ENCODE measurements at regions not wholly inside any gene's neighbourhood (a gene's known extent, or its start where the extent isn't known, plus 50 kb on each side); places are given as distances from the start of the nearest gene placed in this dataset.

DNA sequence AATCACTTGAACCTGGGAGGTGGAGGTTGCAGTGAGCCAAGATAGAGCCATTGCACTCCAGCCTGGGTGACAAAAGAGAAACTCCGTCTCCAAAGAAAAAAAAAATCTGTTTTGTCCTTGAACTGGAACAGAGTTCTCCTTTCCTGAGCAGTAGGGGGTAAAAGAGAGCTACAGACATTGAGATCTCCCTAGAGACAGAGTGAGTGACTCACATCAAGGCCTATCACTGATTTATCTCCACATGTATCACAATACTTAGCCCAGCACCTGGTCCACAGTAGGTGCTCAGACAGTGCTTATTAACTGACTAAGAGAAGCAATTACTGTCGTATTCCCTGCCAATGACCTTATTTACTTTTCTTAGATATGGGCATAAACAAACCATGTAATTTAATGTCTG is 354.1 kb upstream of the C1orf87 start:
- Histone ChIP-seq H3K23ac (ENCODE audit: low read depth, low read length, poor library complexity) (no peak overlapping the region), H2BK12ac (ENCODE audit: low read length) (no peak overlapping the region), H3K9ac (ENCODE audit: low read depth, low read length, poor library complexity) (no peak overlapping the region), H2AFZ (ENCODE audit: low read length) (no peak overlapping the region), H2BK15ac (ENCODE audit: low read length) (no peak overlapping the region), H3K9me3 (replicated peaks in 1 of 2; ENCODE audit: control insufficient read depth in 2 of 2, insufficient read depth in 1 of 2, low read depth in 1 of 2, low read length in 2 of 2) (peaks cover 0 to 2% of the 10 kb centered on the region in 2 donors), H2BK120ac (ENCODE audit: low read depth, low read length) (no peak overlapping the region), H4K8ac (ENCODE audit: low read depth, low read length) (no peak overlapping the region), H3K4me3 (ENCODE audit: low read length in 2 of 2) (no peak overlapping the region), H4K91ac (ENCODE audit: low read depth, low read length, poor library complexity) (no peak overlapping the region), H2BK5ac (ENCODE audit: low read length) (no peak overlapping the region), H3K4me2 (ENCODE audit: insufficient read depth, low read length, poor library complexity, severe bottlenecking) (no peak overlapping the region), H3K4ac (ENCODE audit: low read length) (no peak overlapping the region), H3K18ac (ENCODE audit: low read length) (no peak overlapping the region), H3K4me1 (ENCODE audit: control insufficient read depth in 2 of 2, insufficient read depth in 1 of 2, low read depth in 1 of 2, low read length in 2 of 2) (no peaks in the 10 kb centered on the region), H3K79me1 (ENCODE audit: low read depth, low read length) (no peaks in the 10 kb centered on the region), H3K36me3 (replicated peaks in 1 of 2; ENCODE audit: control insufficient read depth in 2 of 2, insufficient read depth in 2 of 2, low read length in 2 of 2) (no peaks in the 10 kb centered on the region), H3K27ac (replicated peaks; ENCODE audit: low read length) (no peak overlapping the region), H3K14ac (ENCODE audit: low read length) (no peak overlapping the region), H2AK5ac (ENCODE audit: low read depth, low read length) (no peak overlapping the region), H3K27me3 (ENCODE audit: control insufficient read depth in 3 of 3, insufficient read depth in 3 of 3, low read depth in 1 of 3, low read length in 3 of 3) (no peaks in the 10 kb centered on the region)
- WGBS, 2 donors (ENCODE audit: extremely low coverage in 2 of 2, insufficient read length in 2 of 2, insufficient replicate concordance in 1 of 2): no CpG with 5 or more reads among the region's 2 CpGs
- DNase-seq (ENCODE audit: low spot score): no peak

DNA sequence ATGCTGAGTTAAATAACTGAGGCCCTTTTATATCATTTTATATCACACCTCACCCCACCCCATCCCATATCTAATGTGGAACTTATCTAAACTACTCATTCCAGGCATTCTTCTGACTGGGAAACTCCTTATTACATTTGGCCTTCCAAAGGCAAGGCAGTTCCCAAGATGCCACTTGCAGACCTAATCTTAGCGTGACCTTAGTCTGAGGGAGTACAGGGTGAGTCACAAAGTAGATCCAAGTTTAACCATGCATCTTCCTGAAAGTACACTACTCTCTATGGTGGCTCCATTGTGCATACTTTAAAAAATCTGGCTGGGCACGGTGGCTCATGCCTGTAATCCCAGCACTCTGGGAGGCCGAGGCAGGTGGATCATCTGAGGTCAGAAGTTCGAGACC is 353.6 kb upstream of the C1orf87 start:
- Histone ChIP-seq H2AK5ac (ENCODE audit: low read depth, low read length) (no peak overlapping the region), H4K8ac (ENCODE audit: low read depth, low read length) (no peak overlapping the region), H3K79me1 (ENCODE audit: low read depth, low read length) (no peaks in the 10 kb centered on the region), H3K4me1 (ENCODE audit: control insufficient read depth in 2 of 2, insufficient read depth in 1 of 2, low read depth in 1 of 2, low read length in 2 of 2) (no peaks in the 10 kb centered on the region), H3K27me3 (ENCODE audit: control insufficient read depth in 3 of 3, insufficient read depth in 3 of 3, low read depth in 1 of 3, low read length in 3 of 3) (no peaks in the 10 kb centered on the region), H3K27ac (replicated peaks; ENCODE audit: low read length) (no peak overlapping the region), H2BK120ac (ENCODE audit: low read depth, low read length) (no peak overlapping the region), H3K4me2 (ENCODE audit: insufficient read depth, low read length, poor library complexity, severe bottlenecking) (no peak overlapping the region), H4K91ac (ENCODE audit: low read depth, low read length, poor library complexity) (no peak overlapping the region), H3K9me3 (replicated peaks in 1 of 2; ENCODE audit: control insufficient read depth in 2 of 2, insufficient read depth in 1 of 2, low read depth in 1 of 2, low read length in 2 of 2) (no peaks in the 10 kb centered on the region), H2BK15ac (ENCODE audit: low read length) (no peak overlapping the region), H3K14ac (ENCODE audit: low read length) (no peak overlapping the region), H2AFZ (ENCODE audit: low read length) (no peak overlapping the region), H3K23ac (ENCODE audit: low read depth, low read length, poor library complexity) (no peak overlapping the region), H3K18ac (ENCODE audit: low read length) (no peak overlapping the region), H3K36me3 (replicated peaks in 1 of 2; ENCODE audit: control insufficient read depth in 2 of 2, insufficient read depth in 2 of 2, low read length in 2 of 2) (no peaks in the 10 kb centered on the region), H2BK5ac (ENCODE audit: low read length) (no peak overlapping the region), H3K4me3 (ENCODE audit: low read length in 2 of 2) (no peak overlapping the region), H3K9ac (ENCODE audit: low read depth, low read length, poor library complexity) (no peak overlapping the region), H2BK12ac (ENCODE audit: low read length) (no peak overlapping the region), H3K4ac (ENCODE audit: low read length) (no peak overlapping the region)
- no peak for DNase-seq (ENCODE audit: low spot score)
- no CpG with 5 or more reads among the region's 4 CpGs for WGBS, 2 donors (ENCODE audit: extremely low coverage in 2 of 2, insufficient read length in 2 of 2, insufficient replicate concordance in 1 of 2)

DNA sequence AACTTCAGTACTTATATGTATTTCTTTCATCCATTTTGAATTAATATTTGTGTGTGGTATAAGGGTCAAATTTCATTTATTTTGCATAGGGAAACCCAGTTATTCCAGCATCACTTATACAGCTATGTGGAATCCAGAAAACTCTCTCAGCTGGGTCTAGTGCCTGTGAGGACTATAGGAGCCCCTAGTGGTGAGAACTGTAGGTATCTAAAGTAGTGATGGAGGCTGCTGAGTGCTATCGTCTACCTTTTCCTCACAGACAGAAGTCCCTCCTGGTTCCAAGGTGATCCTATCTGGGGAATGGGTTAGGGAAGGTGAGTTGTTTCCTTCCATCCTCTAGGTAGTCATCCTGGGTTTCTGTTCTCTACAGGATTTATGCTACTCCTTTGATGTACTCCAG is 352.0 kb upstream of the C1orf87 start:
- Histone ChIP-seq H3K23ac (ENCODE audit: low read depth, low read length, poor library complexity) (no peak overlapping the region), H4K8ac (ENCODE audit: low read depth, low read length) (no peak overlapping the region), H2AK5ac (ENCODE audit: low read depth, low read length) (no peak overlapping the region), H3K27me3 (ENCODE audit: control insufficient read depth in 3 of 3, insufficient read depth in 3 of 3, low read depth in 1 of 3, low read length in 3 of 3) (no peaks in the 10 kb centered on the region), H3K36me3 (replicated peaks in 1 of 2; ENCODE audit: control insufficient read depth in 2 of 2, insufficient read depth in 2 of 2, low read length in 2 of 2) (no peaks in the 10 kb centered on the region), H2BK15ac (ENCODE audit: low read length) (no peak overlapping the region), H2AFZ (ENCODE audit: low read length) (no peak overlapping the region), H3K4me3 (ENCODE audit: low read length in 2 of 2) (no peak overlapping the region), H3K4me1 (ENCODE audit: control insufficient read depth in 2 of 2, insufficient read depth in 1 of 2, low read depth in 1 of 2, low read length in 2 of 2) (no peaks in the 10 kb centered on the region), H4K91ac (ENCODE audit: low read depth, low read length, poor library complexity) (no peak overlapping the region), H2BK120ac (ENCODE audit: low read depth, low read length) (no peak overlapping the region), H3K9ac (ENCODE audit: low read depth, low read length, poor library complexity) (no peak overlapping the region), H3K4ac (ENCODE audit: low read length) (no peak overlapping the region), H3K27ac (replicated peaks; ENCODE audit: low read length) (no peak overlapping the region), H3K9me3 (replicated peaks in 1 of 2; ENCODE audit: control insufficient read depth in 2 of 2, insufficient read depth in 1 of 2, low read depth in 1 of 2, low read length in 2 of 2) (peaks cover 0 to 2% of the 10 kb centered on the region in 2 donors), H2BK5ac (ENCODE audit: low read length) (no peak overlapping the region), H3K18ac (ENCODE audit: low read length) (no peak overlapping the region), H2BK12ac (ENCODE audit: low read length) (no peak overlapping the region), H3K4me2 (ENCODE audit: insufficient read depth, low read length, poor library complexity, severe bottlenecking) (no peak overlapping the region), H3K79me1 (ENCODE audit: low read depth, low read length) (no peaks in the 10 kb centered on the region), H3K14ac (ENCODE audit: low read length) (no peak overlapping the region)
- DNase-seq (ENCODE audit: low spot score): no peak
- WGBS, 2 donors (ENCODE audit: extremely low coverage in 2 of 2, insufficient read length in 2 of 2, insufficient replicate concordance in 1 of 2): no CpG with 5 or more reads among the region's 1 CpG

DNA sequence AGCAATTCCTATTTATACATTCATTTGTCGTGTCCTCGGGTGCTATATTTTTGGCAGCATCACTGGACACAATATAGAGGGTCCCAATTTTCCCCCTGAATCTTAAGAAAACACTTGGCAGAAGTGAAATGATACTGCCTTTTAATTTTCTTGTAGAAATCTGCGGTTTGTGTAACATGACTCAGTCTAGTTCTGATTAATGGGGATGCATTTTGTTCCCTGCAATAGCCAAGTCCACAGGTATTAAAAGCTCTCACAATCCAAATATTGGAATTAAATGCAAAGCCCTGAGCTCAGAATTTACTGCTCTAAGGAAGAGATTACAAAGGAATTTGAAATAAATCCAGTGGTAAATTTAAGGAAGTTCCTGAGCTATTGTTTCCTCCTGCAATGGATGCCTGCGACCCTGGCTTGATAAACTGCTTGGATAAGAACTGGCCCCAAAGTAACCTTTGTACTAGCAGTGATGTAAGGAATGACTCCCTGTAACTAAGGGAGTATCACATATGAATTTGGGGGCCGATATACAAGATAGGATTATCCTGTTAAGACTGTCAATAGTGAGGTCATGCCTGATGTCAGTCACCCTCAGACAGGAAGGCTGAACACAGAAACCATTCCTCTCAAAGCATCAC is 349.7 kb upstream of the C1orf87 start:
- no peaks in the 10 kb centered on the region for H3K36me3 ChIP-seq (replicated peaks in 1 of 2; ENCODE audit: control insufficient read depth in 2 of 2, insufficient read depth in 2 of 2, low read length in 2 of 2)
- no peaks in the 10 kb centered on the region for H3K4me1 ChIP-seq (ENCODE audit: control insufficient read depth in 2 of 2, insufficient read depth in 1 of 2, low read depth in 1 of 2, low read length in 2 of 2)
- H3K4ac ChIP-seq (ENCODE audit: low read length): no peak overlapping the region
- H2BK5ac ChIP-seq (ENCODE audit: low read length): no peak overlapping the region
- peaks cover 0 to 2% of the 10 kb centered on the region in 2 donors for H3K9me3 ChIP-seq (replicated peaks in 1 of 2; ENCODE audit: control insufficient read depth in 2 of 2, insufficient read depth in 1 of 2, low read depth in 1 of 2, low read length in 2 of 2)
- no peak overlapping the region for H3K9ac ChIP-seq (ENCODE audit: low read depth, low read length, poor library complexity)
- no peak overlapping the region for H4K91ac ChIP-seq (ENCODE audit: low read depth, low read length, poor library complexity)
- no peak overlapping the region for H2BK12ac ChIP-seq (ENCODE audit: low read length)
- no peak overlapping the region for H3K14ac ChIP-seq (ENCODE audit: low read length)
- H2BK120ac ChIP-seq (ENCODE audit: low read depth, low read length): no peak overlapping the region
- H3K4me3 ChIP-seq (ENCODE audit: low read length in 2 of 2): no peak overlapping the region
- no peaks in the 10 kb centered on the region for H3K27me3 ChIP-seq (ENCODE audit: control insufficient read depth in 3 of 3, insufficient read depth in 3 of 3, low read depth in 1 of 3, low read length in 3 of 3)
- WGBS, 2 donors (ENCODE audit: extremely low coverage in 2 of 2, insufficient read length in 2 of 2, insufficient replicate concordance in 1 of 2): no CpG with 5 or more reads among the region's 5 CpGs
- H3K23ac ChIP-seq (ENCODE audit: low read depth, low read length, poor library complexity): no peak overlapping the region
- no peak for DNase-seq (ENCODE audit: low spot score)
- no peak overlapping the region for H3K18ac ChIP-seq (ENCODE audit: low read length)
- no peak overlapping the region for H2AK5ac ChIP-seq (ENCODE audit: low read depth, low read length)
- H3K79me1 ChIP-seq (ENCODE audit: low read depth, low read length): no peaks in the 10 kb centered on the region
- no peak overlapping the region for H3K27ac ChIP-seq (replicated peaks; ENCODE audit: low read length)
- no peak overlapping the region for H4K8ac ChIP-seq (ENCODE audit: low read depth, low read length)
- no peak overlapping the region for H2BK15ac ChIP-seq (ENCODE audit: low read length)
- H2AFZ ChIP-seq (ENCODE audit: low read length): peak overlapping the region; percentile 5
- H3K4me2 ChIP-seq (ENCODE audit: insufficient read depth, low read length, poor library complexity, severe bottlenecking): no peak overlapping the region
